Transverse colon (tissue), 4 donors: ENCODE measurements at regions not wholly inside any gene's neighbourhood (a gene's known extent, or its start where the extent isn't known, plus 50 kb on each side); places are given as distances from the start of the nearest gene placed in this dataset.

Experiments used
- EP300 ChIP-seq: sonication (generic); formaldehyde crosslinking; IDR thresholded peaks from one replicate; pipeline ENCODE4 v1.6.1; 2017; ENCODE audit warnings: antibody characterized with exemption, low read depth
- POLR2A ChIP-seq: fragments of 450-650 bp; IDR thresholded peaks from one replicate; pipeline ENCODE4 v1.6.1; 2016; ENCODE audit warnings: antibody characterized with exemption, mild to moderate bottlenecking, moderate library complexity
- POLR2AphosphoS5 ChIP-seq, 3 donors: sonication (generic); formaldehyde crosslinking; IDR thresholded peaks; one replicate each; pipeline ENCODE4 v1.6.1; 2016; ENCODE audit warnings: antibody characterized with exemption in 3 of 3
- TF ChIP-seq, protein P1 (sequence below), 5 experiments: fragments of 200-600 bp in 3 of 5; fragments of 450-650 bp in 2 of 5; sonication (generic) in 3 of 5; IDR thresholded peaks; 1 replicate in 2 of 5; 2 replicates in 3 of 5; pipeline ENCODE4 v1.5.1; 2016 to 2017; ENCODE audit warnings: antibody characterized with exemption in 5 of 5, inconsistent platforms in 3 of 5, mild to moderate bottlenecking in 2 of 5, moderate library complexity in 1 of 5

DNA sequence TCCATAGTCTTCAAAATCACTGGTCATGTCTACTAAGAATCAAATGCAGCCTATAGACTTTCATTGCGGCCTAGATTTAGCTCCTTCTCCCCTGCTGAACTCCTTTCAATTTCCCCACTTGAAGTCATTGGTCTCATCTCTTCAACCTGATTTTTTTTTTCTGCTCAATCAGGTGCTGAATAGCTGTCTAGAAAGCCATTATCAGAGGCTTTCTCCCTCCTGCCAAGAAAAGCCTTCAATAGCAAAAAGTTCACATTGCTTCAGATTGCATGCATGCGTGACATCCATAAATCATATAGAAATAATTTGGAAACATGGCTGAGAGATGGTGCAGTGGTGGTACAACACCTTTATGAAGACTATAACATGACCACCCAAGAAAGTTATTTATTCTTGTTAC, 316.2 kb downstream of the PLK2 start:
- no peak for TF ChIP-seq POLR2A
- TF ChIP-seq, protein P1, sequence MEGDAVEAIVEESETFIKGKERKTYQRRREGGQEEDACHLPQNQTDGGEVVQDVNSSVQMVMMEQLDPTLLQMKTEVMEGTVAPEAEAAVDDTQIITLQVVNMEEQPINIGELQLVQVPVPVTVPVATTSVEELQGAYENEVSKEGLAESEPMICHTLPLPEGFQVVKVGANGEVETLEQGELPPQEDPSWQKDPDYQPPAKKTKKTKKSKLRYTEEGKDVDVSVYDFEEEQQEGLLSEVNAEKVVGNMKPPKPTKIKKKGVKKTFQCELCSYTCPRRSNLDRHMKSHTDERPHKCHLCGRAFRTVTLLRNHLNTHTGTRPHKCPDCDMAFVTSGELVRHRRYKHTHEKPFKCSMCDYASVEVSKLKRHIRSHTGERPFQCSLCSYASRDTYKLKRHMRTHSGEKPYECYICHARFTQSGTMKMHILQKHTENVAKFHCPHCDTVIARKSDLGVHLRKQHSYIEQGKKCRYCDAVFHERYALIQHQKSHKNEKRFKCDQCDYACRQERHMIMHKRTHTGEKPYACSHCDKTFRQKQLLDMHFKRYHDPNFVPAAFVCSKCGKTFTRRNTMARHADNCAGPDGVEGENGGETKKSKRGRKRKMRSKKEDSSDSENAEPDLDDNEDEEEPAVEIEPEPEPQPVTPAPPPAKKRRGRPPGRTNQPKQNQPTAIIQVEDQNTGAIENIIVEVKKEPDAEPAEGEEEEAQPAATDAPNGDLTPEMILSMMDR (IDR thresholded peaks at IDR 0.05) = no peak
- TF ChIP-seq POLR2AphosphoS5 (IDR thresholded peaks at IDR 0.05) = no peak
- no peak for TF ChIP-seq EP300
